Body of pancreas (tissue), 4 donors: ENCODE measurements at regions not wholly inside any gene's neighbourhood (a gene's known extent, or its start where the extent isn't known, plus 50 kb on each side); places are given as distances from the start of the nearest gene placed in this dataset.

Source experiments
- CTCF ChIP-seq, 7 experiments: fragments of 450-650 bp in 4 of 7; fragments of 200-600 bp in 3 of 7; sonication (generic) in 3 of 7; IDR thresholded peaks; one replicate each; pipeline ENCODE4 v1.5.1; 2016 to 2019; ENCODE audit warnings: antibody characterized with exemption in 7 of 7
- POLR2A ChIP-seq, 3 donors: fragments of 450-650 bp; IDR thresholded peaks; one replicate each; pipeline ENCODE4 v1.6.1; 2016; ENCODE audit warnings: antibody characterized with exemption in 3 of 3, mild to moderate bottlenecking in 2 of 3

- TF ChIP-seq POLR2A (IDR thresholded peaks at IDR 0.05) (no peak), CTCF (IDR thresholded peaks at IDR 0.05) (no peak)
Measured at GRCh38 chr4:45554423-45554822, 569.4 kb downstream of the GABRG1 start.
